CD14-positive monocyte (primary cell): ENCODE measurements at regions not wholly inside any gene's neighbourhood (a gene's known extent, or its start where the extent isn't known, plus 50 kb on each side); places are given as distances from the start of the nearest gene placed in this dataset.

Experiments
- DNase-seq, 3 donors: peaks; one replicate each; pipeline ENCODE4 v3.0.0-alpha.2; 2011 to 2022
- H2AFZ ChIP-seq: 2 replicates; pipeline ENCODE4 v1.6.0; 2012; ENCODE audit warnings: mild to moderate bottlenecking, low read depth, low read length, inconsistent platforms; ENCODE audit not compliant: insufficient read depth, poor library complexity, severe bottlenecking
- H3K27ac ChIP-seq, 2 donors: 1 replicate in 1 of 2; 2 replicates in 1 of 2; pipeline ENCODE4 v1.5.1; 2012 to 2013; ENCODE audit warnings: low read length in 2 of 2, control low read depth in 1 of 2, inconsistent platforms in 1 of 2, low read depth in 1 of 2, mild to moderate bottlenecking in 1 of 2
- H3K27me3 ChIP-seq, 2 donors: one replicate each; pipeline versions ENCODE4 v1.6.0 to v1.6.1; 2011 to 2013; ENCODE audit warnings: low read length in 2 of 2; ENCODE audit not compliant: control insufficient read depth in 2 of 2, insufficient read depth in 2 of 2
- H3K36me3 ChIP-seq, 2 donors: replicated peaks in 1 of 2; 1 replicate in 1 of 2; 2 replicates in 1 of 2; pipeline versions ENCODE4 v1.5.1 to v1.6.1; 2012 to 2013; ENCODE audit warnings: low read length in 2 of 2, control low read depth in 1 of 2, inconsistent platforms in 1 of 2, mild to moderate bottlenecking in 1 of 2; ENCODE audit not compliant: insufficient read depth in 2 of 2, control insufficient read depth in 1 of 2
- H3K4me1 ChIP-seq, 2 donors: 1 replicate in 1 of 2; 2 replicates in 1 of 2; pipeline versions ENCODE4 v1.5.1 to v1.6.1; 2012 to 2013; ENCODE audit warnings: low read length in 2 of 2, control low read depth in 1 of 2, inconsistent platforms in 1 of 2, mild to moderate bottlenecking in 1 of 2, moderate library complexity in 1 of 2; ENCODE audit not compliant: insufficient read depth in 2 of 2, control insufficient read depth in 1 of 2
- H3K4me2 ChIP-seq: replicated peaks from 2 replicates; pipeline ENCODE3; 2012; ENCODE audit warnings: low read length, moderate library complexity, mild to moderate bottlenecking; ENCODE audit not compliant: poor library complexity, severe bottlenecking; ENCODE audit errors: extremely low read depth
- H3K4me3 ChIP-seq, 3 experiments: fragments of 200-600 bp in 1 of 3; sonication (generic) in 1 of 3; replicated peaks in 1 of 3; 1 replicate in 2 of 3; 2 replicates in 1 of 3; pipeline ENCODE4 v1.5.1; 2011 to 2013; ENCODE audit warnings: low read length in 3 of 3, mild to moderate bottlenecking in 3 of 3, control low read depth in 2 of 3, low read depth in 2 of 3, inconsistent platforms in 1 of 3, moderate library complexity in 1 of 3
- H3K79me2 ChIP-seq: 2 replicates; pipeline ENCODE4 v1.6.0; 2012; ENCODE audit warnings: mild to moderate bottlenecking, control low read depth, inconsistent platforms, low read length, moderate library complexity; ENCODE audit not compliant: insufficient read depth
- H3K9ac ChIP-seq: 2 replicates; pipeline ENCODE4 v1.6.0; 2017; ENCODE audit warnings: low read length, mild to moderate bottlenecking; ENCODE audit not compliant: insufficient read depth, poor library complexity, severe bottlenecking
- H3K9me3 ChIP-seq, 2 donors: replicated peaks in 1 of 2; 1 replicate in 1 of 2; 2 replicates in 1 of 2; pipeline versions ENCODE4 v1.5.1 to v1.6.1; 2012 to 2013; ENCODE audit warnings: low read length in 2 of 2, control low read depth in 1 of 2; ENCODE audit not compliant: control insufficient read depth in 1 of 2, insufficient read depth in 1 of 2
- H4K20me1 ChIP-seq: 2 replicates; pipeline ENCODE4 v1.6.0; 2012; ENCODE audit warnings: mild to moderate bottlenecking, low read length, control low read depth, moderate library complexity; ENCODE audit not compliant: insufficient read depth
- H3K27ac Mint-ChIP-seq, 7 donors: one replicate each; pipeline ENCODE4 v1.8.0; 2020; ENCODE audit warnings: mild to moderate bottlenecking in 7 of 7, mixed read lengths in 7 of 7, moderate library complexity in 6 of 7, inconsistent platforms in 2 of 7
- H3K27me3 Mint-ChIP-seq, 3 donors: one replicate each; pipeline ENCODE4 v1.8.0; 2021 to 2022; ENCODE audit warnings: low read depth in 3 of 3, mild to moderate bottlenecking in 3 of 3, mixed read lengths in 3 of 3, moderate library complexity in 3 of 3, inconsistent platforms in 1 of 3
- H3K36me3 Mint-ChIP-seq, 2 donors: one replicate each; pipeline ENCODE4 v1.8.0; 2020; ENCODE audit warnings: mixed read lengths in 2 of 2, inconsistent platforms in 1 of 2, mild to moderate bottlenecking in 1 of 2
- H3K4me1 Mint-ChIP-seq: one replicate; pipeline ENCODE4 v1.8.0; 2020; ENCODE audit warnings: mild to moderate bottlenecking, mixed read lengths
- H3K4me3 Mint-ChIP-seq, 2 donors: one replicate each; pipeline ENCODE4 v1.8.0; 2020; ENCODE audit warnings: mild to moderate bottlenecking in 2 of 2, mixed read lengths in 2 of 2, moderate library complexity in 1 of 2
- H3K9me3 Mint-ChIP-seq, 7 donors: one replicate each; pipeline ENCODE4 v1.8.0; 2020 to 2022; ENCODE audit warnings: mixed read lengths in 7 of 7, mild to moderate bottlenecking in 6 of 7, moderate library complexity in 6 of 7, inconsistent platforms in 2 of 7
- CTCF ChIP-seq: fragments of 200-600 bp; IDR thresholded peaks from one replicate; pipeline ENCODE4 v1.8.0; 2022; ENCODE audit warnings: antibody characterized with exemption, mild to moderate bottlenecking
- WGBS: methylation state at CpG from one replicate; pipeline ENCODE4 v1.1.5; 2013; ENCODE audit warnings: missing lambda C conversion rate; ENCODE audit not compliant: insufficient coverage; 5-methylcytosine and 5-hydroxymethylcytosine counted together
- intact Hi-C, 2 donors: fragments of 100-400 bp; cut with micrococcal nuclease; formaldehyde crosslinking; loops; one replicate each; pipeline versions ENCODE4 v1.15.0 to v1.15.1; 2023

GRCh38 chr10:3473271-3473670, 300.7 kb upstream of the PITRM1 start:
- Histone ChIP-seq H4K20me1 (no peaks in the 10 kb centered on the region), H3K9me3 (no peaks in the 10 kb centered on the region), H2AFZ (no peak overlapping the region), H3K4me1 (peaks cover 62% of the 10 kb centered on the region in 2 donors), H3K27me3 (no peaks in the 10 kb centered on the region), H3K4me3 (peak overlapping the region in 1 of 3 experiments; percentile 63), H3K9ac (peak overlapping the region; percentile 13), H3K36me3 (no peaks in the 10 kb centered on the region), H3K27ac (peak overlapping the region; percentile 0 to 81), H3K79me2 (peaks cover 3% of the 10 kb centered on the region), H3K4me2 (peak overlapping the region; percentile 70)
- Mint-ChIP-seq H3K4me1 (peaks cover 63% of the 10 kb centered on the region), H3K36me3 (peaks cover 3 to 9% of the 10 kb centered on the region in 2 donors), H3K9me3 (peaks cover 0 to 2% (median 0%) of the 10 kb centered on the region in 7 donors), H3K27me3 (peaks cover 0 to 4% (median 0%) of the 10 kb centered on the region in 3 donors), H3K27ac (peak overlapping the region; percentile 84 to 96 (median 92)), H3K4me3 (peak overlapping the region in 1 of 2 donors; percentile 73)
- intact Hi-C loops: loop anchor here in 1 of 2 donors (5.0 kb wide), 1 partner anchor 161 kb away; no protein-coding TSS in a partner anchor
- no peak for DNase-seq
- TF ChIP-seq CTCF: no peak
- 87% methylated on average over 8 of the region's 9 CpGs for WGBS

- 6% methylated on average over 5 of the region's 16 CpGs for WGBS
- Mint-ChIP-seq H3K27ac (peak overlapping the region; percentile 84 to 96 (median 92)), H3K9me3 (peaks cover 0 to 2% (median 0%) of the 10 kb centered on the region in 7 donors), H3K4me3 (peak overlapping the region; percentile 65 to 73), H3K4me1 (peaks cover 64% of the 10 kb centered on the region), H3K36me3 (peaks cover 3 to 9% of the 10 kb centered on the region in 2 donors), H3K27me3 (peaks cover 0 to 4% (median 0%) of the 10 kb centered on the region in 3 donors)
- Histone ChIP-seq H2AFZ (peak overlapping the region; percentile 54), H3K27me3 (no peaks in the 10 kb centered on the region), H3K4me1 (peaks cover 63% of the 10 kb centered on the region in 2 donors), H4K20me1 (no peaks in the 10 kb centered on the region), H3K9me3 (no peaks in the 10 kb centered on the region), H3K4me3 (peak overlapping the region in 2 of 3 experiments; percentile 31 to 63), H3K79me2 (peaks cover 3% of the 10 kb centered on the region), H3K36me3 (no peaks in the 10 kb centered on the region), H3K9ac (peak overlapping the region; percentile 13), H3K4me2 (peak overlapping the region; percentile 70), H3K27ac (peak overlapping the region; percentile 36 to 81)
- intact Hi-C loops: loop anchor here in 1 of 2 donors (5.0 kb wide), 1 partner anchor 160 kb away; no protein-coding TSS in a partner anchor
- TF ChIP-seq CTCF: no peak
- peak; percentile 54 to 86 (median 82) for DNase-seq
These were observed 299.9 kb upstream of the PITRM1 start for GRCh38 chr10:3472287-3473051.
